ENCODE measurements at regions not wholly inside any gene's neighbourhood (a gene's known extent, or its start where the extent isn't known, plus 50 kb on each side); places are given as distances from the start of the nearest gene placed in this dataset.
"Not testable (repeated sequence)": the region's sequence is repeated elsewhere in the genome, so short reads cannot be mapped to it uniquely, and the experiment has no call there.

GRCh38 chrX:121298499-121298898, 251.1 kb downstream of the GLUD2 start:
- no peak for DNase-seq (ENCODE audit: low read depth)

DNA sequence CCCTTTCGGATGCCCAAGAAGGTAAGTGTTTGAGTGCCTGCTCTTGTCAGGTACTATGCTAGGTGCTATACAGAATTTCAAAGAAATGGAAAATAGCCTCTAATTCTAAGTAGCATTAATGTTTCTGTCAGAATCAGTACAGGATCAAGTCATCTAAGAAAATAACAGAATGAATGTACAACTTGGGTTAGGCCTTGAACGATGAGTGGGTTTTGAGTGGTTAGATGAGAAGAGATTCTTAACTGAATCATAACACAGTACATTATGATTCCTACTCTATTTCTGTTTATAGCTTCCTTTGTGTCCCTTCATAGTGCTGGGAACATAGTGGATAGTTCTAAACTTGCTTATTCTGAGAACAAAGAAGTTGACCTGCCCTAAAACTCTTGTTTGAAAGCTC, 253.9 kb downstream of the GLUD2 start:
- DNase-seq (ENCODE audit: low read depth): no peak

DNA sequence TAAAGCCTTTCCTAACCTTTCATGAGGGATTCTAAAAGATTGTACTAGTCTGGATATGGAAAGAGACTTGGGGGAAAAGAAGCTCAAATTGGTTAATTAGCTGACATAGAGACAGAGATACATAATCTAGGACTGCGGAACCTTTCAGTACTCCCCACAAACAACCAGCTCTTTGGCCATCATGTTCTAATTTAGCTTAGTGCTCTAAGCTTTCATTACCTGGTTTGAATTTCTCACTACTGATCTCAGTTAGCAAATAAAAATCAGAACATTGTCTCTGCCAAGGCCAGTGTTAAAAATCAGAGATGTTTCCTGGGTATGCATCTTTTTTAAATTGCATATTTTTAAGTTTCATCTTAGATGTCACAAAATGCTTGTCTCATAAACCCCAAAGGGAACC, 254.4 kb downstream of the GLUD2 start:
- no peak for DNase-seq (ENCODE audit: low read depth)

- no peak for DNase-seq (ENCODE audit: low read depth)
These were observed 260.0 kb downstream of the GLUD2 start for GRCh38 chrX:121307449-121307848.

GRCh38 chrX:121308276-121308805, 260.9 kb downstream of the GLUD2 start:
- peak; percentile 7 for DNase-seq (ENCODE audit: low read depth)

DNA sequence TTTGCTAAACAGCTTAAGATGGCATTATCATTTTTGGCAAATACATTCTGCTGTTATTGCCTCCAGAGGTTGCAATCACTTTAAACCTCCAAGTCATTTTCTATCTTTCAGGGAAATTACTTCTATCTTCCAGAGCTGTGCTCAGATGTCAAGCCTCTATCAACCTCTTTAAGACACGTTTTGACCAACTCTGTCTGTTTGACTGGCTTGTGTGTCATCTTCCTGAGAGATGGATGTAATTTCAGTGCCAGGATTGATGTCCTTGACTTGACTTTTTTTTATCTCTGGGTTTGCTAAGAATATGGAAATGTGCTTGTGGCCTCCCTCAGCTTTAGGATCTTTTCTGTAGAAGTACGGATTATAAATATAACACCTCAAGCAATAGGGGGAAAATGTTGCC, 263.4 kb downstream of the GLUD2 start:
- DNase-seq (ENCODE audit: low read depth): no peak

GRCh38 chrX:121320441-121320840, 273.0 kb downstream of the GLUD2 start:
- DNase-seq (ENCODE audit: low read depth): no peak

DNA sequence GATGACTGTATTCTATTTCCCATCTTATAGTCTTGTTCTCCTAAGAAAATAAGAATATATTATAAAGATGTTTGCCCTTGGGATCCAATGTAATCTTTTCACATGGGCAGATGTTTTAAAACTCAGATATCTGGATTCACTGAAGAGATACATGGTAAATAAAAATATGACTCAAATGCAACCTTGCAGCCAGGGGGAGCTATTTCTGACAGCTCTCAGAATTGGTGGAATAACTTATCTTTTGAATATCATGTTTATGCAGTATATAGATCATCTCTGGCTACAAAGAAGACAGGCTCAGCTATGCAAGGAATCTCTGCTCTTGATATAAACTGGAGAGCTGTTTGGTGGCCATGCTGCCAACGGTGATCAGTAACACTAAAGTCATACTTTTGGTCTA, 274.7 kb downstream of the GLUD2 start:
- DNase-seq (ENCODE audit: low read depth): no peak

GRCh38 chrX:121323337-121323736, 275.9 kb downstream of the GLUD2 start:
- no peak for DNase-seq (ENCODE audit: low read depth)

- DNase-seq (ENCODE audit: low read depth): no peak
These were observed 286.5 kb downstream of the GLUD2 start for GRCh38 chrX:121333942-121334341.

DNA sequence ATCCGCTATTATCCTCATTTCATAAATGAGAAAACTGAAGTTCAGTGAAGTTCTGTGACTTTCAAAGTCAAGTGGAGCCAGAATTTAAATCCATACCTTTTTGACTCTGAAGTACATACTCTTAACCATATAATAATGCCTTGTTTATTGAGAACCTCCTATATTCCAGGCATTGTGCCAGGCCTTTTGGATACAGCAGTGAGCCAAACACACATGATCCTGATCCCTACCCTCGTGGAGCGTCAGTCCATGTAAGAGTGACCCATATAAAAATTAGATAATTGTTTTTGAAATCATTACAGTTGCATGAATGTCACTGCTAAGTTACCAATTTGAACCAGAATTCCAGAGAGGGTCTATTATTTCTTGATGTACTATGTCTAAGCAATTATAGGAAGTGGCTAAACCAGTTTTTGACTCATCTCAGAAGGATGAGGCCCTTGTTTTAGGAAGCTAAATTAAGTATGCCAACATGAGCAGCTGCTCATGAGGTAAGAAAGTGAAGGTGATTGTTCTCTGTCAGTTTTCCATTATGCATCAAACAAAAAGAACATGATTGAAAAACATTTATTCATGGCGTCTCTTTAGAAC, 289.5 kb downstream of the GLUD2 start:
- no peak for DNase-seq (ENCODE audit: low read depth)

- no peak for DNase-seq (ENCODE audit: low read depth)
These were observed 290.4 kb downstream of the GLUD2 start for GRCh38 chrX:121337816-121338215.

- DNase-seq (ENCODE audit: low read depth): no peak
These were observed 301.9 kb downstream of the GLUD2 start for GRCh38 chrX:121349263-121349662.

DNA sequence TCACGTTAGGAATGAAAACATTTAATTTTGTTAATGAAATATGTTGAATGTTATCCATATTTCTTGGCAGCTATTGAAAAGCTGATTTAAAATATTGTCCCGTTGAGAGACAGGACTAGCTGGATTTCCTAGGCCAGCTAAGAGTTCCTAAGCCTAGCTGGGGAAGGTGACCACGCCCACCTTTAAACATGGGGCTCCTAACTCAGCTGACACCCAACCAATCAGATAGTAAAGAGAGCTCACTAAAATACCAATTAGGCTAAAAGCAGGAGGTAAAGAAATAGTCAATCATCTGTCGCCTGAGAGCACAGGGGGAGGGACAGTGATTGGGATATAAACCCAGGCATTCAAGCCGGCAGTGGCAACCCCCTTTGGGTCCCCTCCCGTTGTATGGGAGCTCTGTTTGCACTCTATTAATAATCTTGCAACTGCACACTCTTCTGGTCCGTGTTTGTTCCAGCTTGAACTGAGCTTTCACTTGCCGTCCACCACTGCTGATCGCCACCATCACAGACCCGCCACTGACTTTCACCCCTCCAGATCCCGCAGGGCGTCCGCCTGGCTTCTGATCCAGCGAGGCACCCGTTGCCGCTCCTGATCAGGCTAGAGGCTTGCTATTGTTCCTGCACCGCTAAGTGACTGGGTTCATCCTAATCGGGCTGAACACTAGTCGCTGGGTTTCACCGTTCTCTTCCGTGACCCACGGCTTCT, 308.9 kb downstream of the GLUD2 start:
- no peak for DNase-seq (ENCODE audit: low read depth)

- DNase-seq (ENCODE audit: low read depth): no peak
These were observed 309.4 kb downstream of the GLUD2 start for GRCh38 chrX:121356850-121357171.

- DNase-seq (ENCODE audit: low read depth): no peak
These were observed 312.9 kb downstream of the GLUD2 start for GRCh38 chrX:121360280-121360679.

GRCh38 chrX:121365572-121366161, 318.3 kb downstream of the GLUD2 start:
- no peak for DNase-seq (ENCODE audit: low read depth)

DNA sequence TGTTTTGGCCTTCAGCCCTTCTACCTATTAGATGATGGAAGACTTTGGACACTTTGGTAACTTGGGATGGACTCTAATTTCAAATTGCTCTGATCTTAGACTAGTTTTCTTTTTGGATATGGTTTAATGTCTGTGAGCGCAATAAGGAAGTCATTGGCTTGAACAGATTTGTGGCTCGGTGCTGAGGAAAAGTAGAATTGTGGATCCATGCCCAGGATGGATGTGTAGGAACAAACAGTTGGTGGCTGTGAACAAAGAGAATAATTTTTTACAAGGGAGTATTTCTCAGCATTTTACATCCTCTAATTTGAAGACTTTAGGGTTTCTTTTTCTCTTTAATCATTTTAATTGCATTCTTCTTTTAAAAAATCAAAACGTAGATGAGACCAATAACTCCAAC, 327.1 kb downstream of the GLUD2 start:
- DNase-seq (ENCODE audit: low read depth): no peak

DNA sequence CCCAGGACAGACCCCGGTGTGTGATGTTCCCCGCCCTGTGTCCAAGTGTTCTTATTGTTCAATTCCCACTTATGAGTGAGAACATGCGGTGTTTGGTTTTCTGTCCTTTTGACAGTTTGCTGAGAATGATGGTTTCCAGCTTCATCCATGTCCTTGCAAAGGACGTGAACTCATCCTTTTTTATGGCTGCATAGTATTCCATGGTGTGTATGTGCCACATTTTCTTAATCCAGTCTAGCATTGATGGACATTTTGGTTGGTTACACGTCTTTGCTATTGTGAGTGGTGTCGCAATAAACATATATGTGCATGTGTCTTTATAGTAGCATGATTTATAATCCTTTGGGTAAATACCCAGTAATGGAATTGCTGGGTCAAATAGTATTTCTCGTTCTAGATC, 334.5 kb downstream of the GLUD2 start:
- DNase-seq (ENCODE audit: low read depth): not testable (repeated sequence)

- no peak for DNase-seq (ENCODE audit: low read depth)
These were observed 342.7 kb downstream of the GLUD2 start for GRCh38 chrX:121389976-121390714.

GRCh38 chrX:121405826-121406225, 358.4 kb downstream of the GLUD2 start:
- DNase-seq (ENCODE audit: low read depth): no peak

- DNase-seq (ENCODE audit: low read depth): no peak
These were observed 360.2 kb downstream of the GLUD2 start for GRCh38 chrX:121407627-121408026.

DNA sequence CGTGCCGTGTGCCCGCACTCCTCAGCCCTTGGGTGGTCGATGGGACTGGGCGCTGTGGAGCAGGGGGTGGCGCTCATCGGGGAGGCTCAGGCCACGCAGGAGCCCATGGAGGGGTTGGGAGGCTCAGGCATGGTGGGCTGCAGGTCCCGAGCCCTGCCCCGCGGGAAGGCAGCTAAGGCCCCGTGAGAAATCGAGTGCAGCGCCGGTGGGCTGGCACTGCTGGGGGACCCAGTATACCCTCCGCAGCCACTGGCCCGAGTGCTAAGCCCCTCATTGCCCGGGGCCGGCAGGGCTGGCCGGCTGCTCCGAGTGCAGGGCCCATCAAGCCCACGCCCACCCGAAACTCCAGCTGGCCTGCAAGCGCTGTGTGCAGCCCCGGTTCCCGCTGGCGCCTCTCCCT, 384.1 kb downstream of the GLUD2 start:
- not testable (repeated sequence) for DNase-seq (ENCODE audit: low read depth)
